NCI-H1092 treated with DMSO at 0.1 percent for 48 hours (cell line): ENCODE measurements at regions not wholly inside any gene's neighbourhood (a gene's known extent, or its start where the extent isn't known, plus 50 kb on each side); places are given as distances from the start of the nearest gene placed in this dataset.

ENCODE experiments used
- DNase-seq: peaks from one replicate; lab custom pipeline; 2025; lab: John Stamatoyannopoulos, UW

DNA sequence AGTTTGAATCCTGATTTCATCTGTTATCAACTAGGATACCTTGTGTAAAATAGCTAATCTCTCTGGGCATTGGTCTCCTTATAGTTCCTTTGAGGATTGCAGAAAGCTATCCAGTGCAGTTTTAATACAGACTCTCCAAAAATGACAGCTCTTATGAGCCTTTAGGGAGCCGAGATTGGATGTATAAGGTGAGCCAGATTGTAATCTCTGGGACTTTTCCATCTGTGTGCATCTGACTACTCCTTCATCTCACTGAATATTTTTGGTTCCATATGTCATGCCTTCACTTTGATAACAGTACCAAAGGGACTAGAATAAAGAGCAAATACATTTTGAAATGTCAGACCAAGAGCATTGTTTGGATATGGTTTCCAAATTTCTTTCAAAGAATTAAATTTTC, 367.2 kb downstream of the TMEM232 start:
- DNase-seq: no peak

DNA sequence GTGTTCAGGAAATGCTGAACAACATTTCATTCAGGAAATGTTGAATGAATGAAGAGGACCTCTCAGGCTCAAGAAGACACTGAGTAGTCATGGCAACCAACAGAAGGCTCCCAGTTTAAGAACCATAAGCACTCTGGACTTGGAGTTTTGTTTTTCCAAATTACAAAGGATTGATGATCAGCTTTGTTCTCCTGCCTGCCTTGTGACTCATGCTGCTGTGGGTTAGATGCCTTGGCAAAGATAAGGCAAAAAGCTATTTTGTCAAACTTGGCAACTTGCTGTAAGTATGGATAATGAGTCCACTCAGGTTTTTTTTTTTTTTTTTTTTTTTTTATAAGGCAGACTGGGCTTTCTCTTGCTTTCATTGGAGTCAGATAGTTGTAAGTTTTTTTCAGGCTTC, 365.0 kb downstream of the TMEM232 start:
- no peak for DNase-seq

DNA sequence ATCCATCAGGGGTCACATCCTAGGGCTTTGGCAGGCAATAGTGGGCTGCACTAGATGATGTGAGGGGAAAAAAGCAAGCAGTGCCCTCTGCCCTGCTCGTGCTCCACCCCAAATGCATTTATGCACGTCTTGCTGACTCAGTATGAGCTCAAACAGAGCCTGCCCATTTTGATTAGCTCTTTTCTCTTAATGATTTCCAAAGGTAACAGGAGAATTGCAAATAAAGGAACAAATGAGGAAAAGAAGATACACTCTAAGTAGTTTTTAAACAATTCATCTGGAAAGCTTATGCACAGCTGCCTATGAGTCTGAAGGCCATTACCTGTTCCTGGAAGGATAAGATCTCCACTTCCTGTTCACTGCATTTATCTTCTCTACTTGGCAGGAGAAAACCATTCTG, 364.2 kb downstream of the TMEM232 start:
- no peak for DNase-seq

DNA sequence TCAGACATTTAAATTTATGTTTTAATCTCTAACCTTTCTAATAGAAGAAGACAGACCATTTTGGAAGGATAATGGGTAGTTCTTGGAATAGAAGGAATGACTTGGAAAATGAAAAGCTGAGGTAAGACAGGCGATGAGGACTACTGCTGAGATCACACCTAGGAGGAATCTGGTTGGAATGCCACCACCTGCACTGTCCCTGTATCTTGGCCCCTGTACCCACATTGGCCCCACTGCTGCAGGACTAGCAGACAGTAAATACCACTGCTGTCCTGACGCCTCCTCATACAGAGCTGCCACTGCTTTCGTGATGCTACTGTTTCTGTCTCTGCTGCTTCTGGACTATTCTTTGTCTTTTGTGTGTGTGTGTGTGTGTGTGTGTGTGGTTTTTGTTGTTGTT, 359.8 kb downstream of the TMEM232 start:
- DNase-seq: no peak
